ENCODE measurements at regions not wholly inside any gene's neighbourhood (a gene's known extent, or its start where the extent isn't known, plus 50 kb on each side); places are given as distances from the start of the nearest gene placed in this dataset.
"Not testable (repeated sequence)": the region's sequence is repeated elsewhere in the genome, so short reads cannot be mapped to it uniquely, and the experiment has no call there.

GRCh38 chr5:8825139-8825757 lies 720.6 kb downstream of the SEMA5A start:
- DNase-seq = no peak

DNA sequence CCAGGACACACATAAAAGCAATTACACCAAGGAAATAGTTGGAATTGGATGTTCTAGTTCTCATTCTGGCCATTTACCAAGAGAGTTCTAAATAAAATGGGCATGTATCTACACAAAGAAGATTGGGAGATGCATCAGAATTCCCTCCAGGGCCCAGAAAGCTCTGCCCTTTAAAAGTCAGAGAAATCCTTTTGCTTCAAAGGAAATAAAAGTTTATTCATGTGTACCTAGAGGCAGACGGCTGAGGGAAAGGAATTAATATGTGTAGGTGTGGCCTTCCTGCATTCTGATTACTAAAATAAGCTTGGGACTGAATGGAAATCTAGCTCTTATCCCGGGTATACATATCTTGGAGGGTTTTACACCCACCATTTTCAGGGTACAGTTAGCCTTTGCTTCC lies 719.4 kb downstream of the SEMA5A start:
- no peak for DNase-seq

DNA sequence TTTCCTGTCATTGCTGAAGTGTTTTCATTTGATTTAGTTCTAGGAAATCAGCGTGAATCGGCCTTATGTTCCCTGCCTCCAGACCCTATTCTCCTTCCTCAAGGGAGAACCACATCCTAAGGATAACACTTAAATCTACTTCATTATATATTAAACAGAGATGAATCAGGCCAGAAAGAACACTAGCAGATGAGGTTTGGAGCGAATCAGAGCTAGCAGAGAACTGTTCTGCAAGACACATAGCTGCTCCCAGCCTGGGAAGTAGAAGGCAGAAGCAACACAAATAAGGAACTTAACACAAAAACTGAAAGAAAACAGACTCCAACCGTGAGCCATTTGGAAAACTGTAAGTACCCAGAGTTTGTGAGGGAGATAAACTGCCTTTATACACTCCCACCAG lies 718.2 kb downstream of the SEMA5A start:
- no peak for DNase-seq

DNA sequence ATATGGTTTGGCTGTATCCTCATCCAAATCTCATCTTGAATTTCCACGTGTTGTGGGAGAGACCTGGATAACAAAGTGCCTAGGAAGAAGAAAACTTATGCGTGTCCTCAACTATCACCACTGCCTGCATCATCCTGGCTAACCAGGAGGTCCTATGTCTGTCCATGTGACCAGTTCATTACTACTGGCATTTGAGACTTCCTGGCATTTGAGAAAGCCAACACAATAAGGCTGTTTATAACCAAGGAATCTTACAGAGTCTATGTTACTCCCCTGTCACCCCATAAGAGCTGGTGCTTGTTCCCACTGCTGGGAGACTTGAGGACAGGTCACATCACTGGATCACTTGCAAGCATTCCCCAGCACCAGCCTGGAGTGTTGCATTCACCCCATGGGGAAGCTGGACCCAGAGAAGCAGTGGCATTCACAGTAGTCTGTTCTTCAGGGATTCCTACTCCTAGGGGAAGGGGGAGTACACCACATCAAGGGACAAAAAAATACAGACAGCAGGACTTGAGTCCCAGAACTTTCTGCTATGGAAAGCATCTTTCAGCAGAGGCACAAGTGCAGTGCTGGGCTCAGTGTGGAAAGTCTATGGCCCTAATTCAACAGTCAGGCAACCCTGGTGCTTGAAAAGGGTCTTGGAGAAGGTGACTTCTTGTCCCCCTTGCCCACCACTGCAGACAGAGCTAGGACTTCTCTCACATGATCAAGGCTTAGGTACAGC lies 717.1 kb downstream of the SEMA5A start:
- no peak for DNase-seq

- no peak for DNase-seq
Measured at GRCh38 chr5:8829323-8830029, 716.4 kb downstream of the SEMA5A start.

- DNase-seq = no peak
Measured at GRCh38 chr5:8831251-8831650, 714.6 kb downstream of the SEMA5A start.

- DNase-seq = no peak
Measured at GRCh38 chr5:8831854-8832253, 714.0 kb downstream of the SEMA5A start.

GRCh38 chr5:8839361-8840055 lies 706.4 kb downstream of the SEMA5A start:
- no peak for DNase-seq

DNA sequence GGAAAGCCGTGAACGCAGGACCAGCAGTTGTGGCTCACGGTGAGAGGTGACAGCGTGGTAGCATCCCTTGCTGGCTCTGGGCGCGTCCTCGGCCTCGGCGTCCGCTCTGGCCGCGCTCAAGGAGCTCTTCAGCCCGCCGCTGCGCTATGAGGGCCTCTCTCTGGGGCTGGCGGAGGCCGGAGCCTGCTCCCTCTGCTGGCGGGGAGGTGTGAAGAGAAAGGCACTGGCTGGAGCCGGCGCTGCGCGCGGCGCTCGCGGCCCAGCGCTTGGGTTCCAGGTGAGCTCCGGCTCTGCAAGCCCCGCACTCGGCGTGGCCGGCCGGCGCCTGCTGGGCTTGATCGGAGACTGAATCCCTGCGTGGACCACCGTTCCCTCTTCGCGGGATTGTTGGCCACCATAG lies 705.6 kb downstream of the SEMA5A start:
- DNase-seq = no peak

DNA sequence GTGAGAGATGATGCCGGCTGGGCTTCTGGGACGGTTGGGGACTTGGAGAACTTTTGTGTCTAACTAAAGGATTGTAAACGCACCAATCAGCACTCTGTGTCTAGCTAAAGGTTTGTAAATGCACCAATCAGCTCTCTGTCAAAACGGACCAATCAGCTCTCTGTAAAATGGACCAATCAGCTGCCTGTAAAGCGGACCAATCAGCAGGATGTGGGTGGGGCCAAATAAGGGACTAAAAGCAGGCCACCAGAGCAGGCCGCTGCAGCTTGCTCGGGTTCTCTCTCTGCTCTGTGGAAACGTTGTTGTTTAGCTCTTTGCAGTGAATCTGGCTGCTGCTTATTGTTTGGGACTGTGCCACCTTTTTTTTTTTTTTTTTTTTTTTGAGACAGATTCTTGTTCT lies 705.1 kb downstream of the SEMA5A start:
- not testable (repeated sequence) for DNase-seq

GRCh38 chr5:8842971-8843551 lies 702.8 kb downstream of the SEMA5A start:
- DNase-seq = no peak

DNA sequence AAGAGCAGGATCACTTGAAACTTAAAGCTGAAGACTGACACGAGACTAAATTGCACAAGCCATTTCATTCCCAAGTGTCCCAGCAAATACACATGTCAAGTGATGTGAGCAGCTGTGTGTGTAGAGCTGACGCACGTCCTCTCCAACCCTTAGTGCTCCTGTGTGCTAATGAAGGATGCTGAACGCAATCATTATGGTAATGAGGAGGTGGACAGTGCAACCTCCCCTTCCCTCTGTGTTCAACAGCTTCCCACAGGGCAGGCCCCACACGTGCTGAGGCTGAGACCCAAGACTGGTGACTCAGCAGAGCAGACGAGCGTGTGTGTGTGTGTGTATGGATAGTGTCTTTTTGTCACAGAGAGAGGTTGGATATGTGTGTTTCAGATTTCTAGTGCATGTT lies 702.1 kb downstream of the SEMA5A start:
- DNase-seq = no peak

GRCh38 chr5:8844206-8844605 lies 701.7 kb downstream of the SEMA5A start:
- no peak for DNase-seq

- no peak for DNase-seq
Measured at GRCh38 chr5:8844847-8845246, 701.0 kb downstream of the SEMA5A start.

DNA sequence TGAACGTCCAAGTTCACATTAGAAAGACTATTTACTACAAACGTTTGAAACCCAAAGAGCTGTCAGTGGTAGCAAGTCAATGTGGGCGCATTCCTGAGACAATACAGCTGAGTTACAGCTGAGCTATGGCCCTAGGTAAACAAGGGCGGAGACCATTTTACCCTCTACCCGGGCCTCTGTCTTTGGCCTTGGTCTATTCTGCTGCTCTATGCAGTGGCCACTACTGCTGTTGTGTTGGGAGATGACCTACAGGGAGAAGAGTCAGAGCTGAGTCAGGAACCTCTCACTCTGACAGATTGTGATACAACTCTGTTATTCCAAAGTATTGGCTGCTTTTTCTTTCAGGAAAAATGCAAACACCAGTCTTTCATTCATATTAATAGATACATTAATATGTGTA lies 700.6 kb downstream of the SEMA5A start:
- no peak for DNase-seq

DNA sequence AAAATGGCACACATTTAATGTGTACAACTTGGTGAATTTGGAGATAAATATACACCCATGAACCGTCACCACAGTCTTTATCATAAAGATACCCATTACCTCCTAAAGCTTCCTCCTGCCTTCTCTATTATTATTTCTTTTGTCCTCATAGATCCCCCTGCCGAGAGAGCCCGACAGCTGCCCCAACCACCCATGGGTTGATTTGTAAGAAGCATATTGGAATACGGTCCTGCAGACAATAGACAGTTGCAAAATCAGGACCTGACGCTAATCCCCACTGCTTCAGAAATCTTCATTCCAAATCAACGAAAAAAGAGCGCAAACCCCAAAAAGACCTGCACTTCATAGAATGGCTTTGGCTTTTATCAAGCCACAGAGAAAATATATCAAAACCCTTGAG lies 697.5 kb downstream of the SEMA5A start:
- DNase-seq = no peak

DNA sequence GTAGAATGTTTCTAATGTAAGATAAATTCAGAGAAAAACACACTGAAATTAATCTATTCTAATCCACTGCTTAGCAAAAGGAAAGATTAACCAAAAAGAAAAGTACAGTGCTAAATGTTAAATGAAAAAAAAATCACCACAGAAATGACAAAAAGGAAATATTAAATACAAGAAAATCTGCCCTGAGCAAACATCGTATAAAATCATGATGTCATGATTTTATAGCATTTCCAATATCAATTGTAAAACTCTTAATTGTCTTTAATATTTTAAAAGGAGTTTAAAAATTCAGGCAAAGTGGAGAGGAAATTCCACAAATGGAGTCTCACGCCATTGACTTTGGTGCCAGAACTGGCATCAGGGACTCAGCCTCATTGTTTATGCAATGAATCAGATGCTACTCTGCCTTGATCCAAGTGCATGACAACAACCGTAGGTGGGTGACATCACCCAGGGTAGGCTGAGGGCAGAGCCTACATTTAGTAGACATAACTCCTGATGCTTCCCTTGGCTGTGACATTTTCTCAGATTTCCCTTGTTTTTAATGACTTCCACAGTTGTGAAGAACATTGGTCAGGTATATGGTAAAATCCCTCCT lies 696.8 kb downstream of the SEMA5A start:
- no peak for DNase-seq

DNA sequence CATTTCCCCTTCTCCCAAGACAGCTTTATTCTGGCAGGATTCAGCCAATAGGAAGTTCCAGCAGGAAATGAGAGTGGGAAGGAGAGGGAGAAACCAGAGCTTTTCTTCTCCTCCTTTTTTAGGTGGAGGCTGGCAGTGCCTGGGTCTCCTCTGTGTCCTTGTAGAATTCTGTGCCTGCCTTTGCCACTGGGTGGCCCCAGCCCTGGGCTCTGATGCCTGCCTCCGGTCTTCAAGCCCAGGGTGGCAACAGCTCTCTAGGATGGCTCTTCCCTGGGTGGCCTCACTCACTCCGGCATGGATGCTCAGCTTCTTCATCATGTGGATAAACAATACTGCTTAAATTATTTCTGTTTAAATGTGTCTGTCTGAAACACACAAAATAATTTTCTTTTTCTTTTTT lies 694.8 kb downstream of the SEMA5A start:
- DNase-seq = no peak

- DNase-seq = no peak
Measured at GRCh38 chr5:8857051-8857450, 688.8 kb downstream of the SEMA5A start.

DNA sequence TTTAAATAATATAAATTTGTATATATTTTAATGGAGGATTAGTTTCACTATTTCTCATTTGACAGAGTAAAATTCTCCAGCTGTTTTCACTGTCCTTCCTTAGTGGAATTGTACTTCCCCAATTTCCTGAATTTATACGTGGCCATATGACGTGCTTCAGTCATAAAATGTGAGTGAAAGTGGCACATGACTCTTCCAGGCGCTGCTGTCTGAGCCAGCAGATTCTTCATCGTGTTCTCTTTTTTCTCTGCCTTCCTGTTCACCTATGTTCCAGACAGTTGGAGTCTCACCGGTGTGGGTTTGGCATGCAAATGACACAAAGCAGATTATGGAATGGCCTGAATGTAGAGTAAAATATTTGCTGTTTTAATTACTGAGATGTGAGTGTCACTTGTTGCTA lies 684.1 kb downstream of the SEMA5A start:
- no peak for DNase-seq

DNA sequence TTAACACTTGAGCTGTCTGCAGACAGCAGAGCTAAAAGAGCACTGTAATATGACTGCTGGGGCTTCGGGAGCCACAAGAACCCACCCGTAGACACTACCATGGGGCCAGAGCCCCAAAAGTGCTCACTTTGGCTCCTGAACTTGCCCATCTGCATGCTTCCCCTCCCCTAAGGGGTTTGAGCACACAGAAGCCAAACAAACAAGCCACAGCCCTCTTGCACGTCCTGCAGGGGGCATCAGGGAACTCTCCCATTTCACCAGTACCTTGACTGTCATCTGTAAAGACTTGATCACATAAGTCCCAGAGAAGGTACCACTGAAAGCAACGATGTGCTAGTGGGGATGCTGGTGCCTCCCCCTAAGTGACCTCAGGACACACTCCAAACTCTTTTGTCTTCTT lies 681.8 kb downstream of the SEMA5A start:
- DNase-seq = no peak

DNA sequence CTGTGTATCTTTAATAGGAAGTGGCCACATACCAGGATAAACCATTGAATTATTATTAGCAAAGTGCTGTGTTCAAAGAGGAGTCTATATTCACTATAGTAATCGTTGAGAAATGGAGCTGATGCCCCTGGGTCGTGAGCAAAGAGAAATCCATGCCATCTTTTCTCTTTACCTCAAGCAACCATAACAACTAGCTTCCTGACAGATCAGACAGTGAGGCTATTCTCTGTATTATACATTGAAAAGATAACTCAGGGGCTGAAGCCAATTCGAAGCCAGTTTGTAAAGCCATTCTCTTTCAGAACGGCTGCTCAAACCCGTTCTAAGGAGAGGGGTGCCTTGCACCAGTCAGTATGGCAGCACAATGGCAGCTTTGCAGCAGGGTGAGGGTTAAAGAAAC lies 680.6 kb downstream of the SEMA5A start:
- no peak for DNase-seq
